Right atrium auricular region (tissue), 2 donors: ENCODE measurements at regions not wholly inside any gene's neighbourhood (a gene's known extent, or its start where the extent isn't known, plus 50 kb on each side); places are given as distances from the start of the nearest gene placed in this dataset.
A peak's percentile ranks its signal among the peaks of the same experiment; 100 is the strongest.

Experiments used
- DNase-seq: peaks from one replicate; pipeline ENCODE4 v3.0.0-alpha.2; 2019; ENCODE audit warnings: low spot score
- H3K27ac ChIP-seq, 2 donors: fragments of 200-600 bp; sonication (generic); 1 replicate in 1 of 2; 2 replicates in 1 of 2; pipeline ENCODE4 v1.5.1; 2016 to 2019
- H3K27me3 ChIP-seq, 2 donors: fragments of 200-600 bp; sonication (generic); one replicate each; pipeline versions ENCODE4 v1.5.1 to v1.6.0; 2017 to 2019
- H3K36me3 ChIP-seq: fragments of 200-600 bp; sonication (generic); one replicate; pipeline ENCODE4 v1.5.1; 2016
- H3K4me1 ChIP-seq, 2 donors: fragments of 200-600 bp; sonication (generic); one replicate each; pipeline versions ENCODE4 v1.5.1 to v1.6.0; 2017 to 2019
- H3K4me3 ChIP-seq, 2 donors: fragments of 200-600 bp; sonication (generic); 1 replicate in 1 of 2; 2 replicates in 1 of 2; pipeline ENCODE4 v1.5.1; 2017 to 2019; ENCODE audit warnings: mild to moderate bottlenecking in 1 of 2, moderate library complexity in 1 of 2
- H3K9me3 ChIP-seq, 2 donors: fragments of 200-600 bp; sonication (generic); one replicate each; pipeline ENCODE4 v1.5.1; 2019
- TF ChIP-seq, protein P1 (sequence below), 2 donors: fragments of 200-600 bp; sonication (generic); IDR thresholded peaks; one replicate each; pipeline ENCODE4 v1.5.1; 2019; ENCODE audit warnings: antibody characterized with exemption in 2 of 2

DNA sequence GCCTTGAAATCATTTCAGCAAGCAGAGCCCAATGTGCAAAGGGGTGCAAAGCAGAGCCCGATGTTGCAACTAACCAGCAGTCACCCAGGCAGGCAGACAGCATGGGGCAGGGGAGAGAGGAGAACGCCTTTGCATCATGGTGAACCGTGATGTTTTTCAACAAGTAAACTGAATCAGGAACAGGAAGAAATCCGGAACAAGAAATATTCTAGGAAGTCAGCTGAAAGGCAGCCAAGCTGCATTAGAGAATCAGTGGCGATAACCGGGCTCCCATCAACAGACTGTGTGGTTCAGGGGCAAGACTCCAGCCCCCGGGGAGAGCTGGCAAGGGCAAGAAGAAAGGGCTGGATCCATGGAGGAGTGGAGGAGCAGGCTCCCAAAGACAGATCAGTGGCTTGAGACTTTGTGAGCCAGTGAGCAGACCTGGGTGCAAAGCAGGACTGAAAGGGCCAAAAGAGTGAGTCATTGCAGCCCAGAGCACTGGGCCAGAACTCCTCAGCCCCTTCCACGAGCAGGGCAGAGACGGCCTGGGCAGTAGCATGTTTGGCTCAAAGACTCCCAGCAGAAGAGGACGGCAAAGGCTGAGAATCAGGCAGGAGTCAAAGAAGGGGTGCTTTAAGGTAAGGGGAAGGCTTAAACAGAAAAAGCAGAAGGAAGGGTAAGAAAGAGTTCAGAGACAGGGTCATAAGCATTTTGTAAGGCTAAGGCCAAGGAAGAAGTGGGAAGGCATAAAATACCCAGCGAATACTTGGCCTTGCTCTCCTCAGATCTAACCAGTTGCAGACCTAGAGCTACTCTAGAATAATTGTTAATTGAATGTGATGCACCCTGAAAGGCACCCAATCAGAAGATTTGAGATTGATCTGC is 155.0 kb downstream of the SETD4 start:
- Histone ChIP-seq H3K4me3 (no peak overlapping the region), H3K4me1 (peaks cover 0 to 10% of the 10 kb centered on the region in 2 donors), H3K27ac (peak overlapping the region; percentile 45 to 64), H3K36me3 (no peaks in the 10 kb centered on the region), H3K27me3 (no peaks in the 10 kb centered on the region), H3K9me3 (no peaks in the 10 kb centered on the region)
- DNase-seq, result peak; percentile 72
- TF ChIP-seq, protein P1, sequence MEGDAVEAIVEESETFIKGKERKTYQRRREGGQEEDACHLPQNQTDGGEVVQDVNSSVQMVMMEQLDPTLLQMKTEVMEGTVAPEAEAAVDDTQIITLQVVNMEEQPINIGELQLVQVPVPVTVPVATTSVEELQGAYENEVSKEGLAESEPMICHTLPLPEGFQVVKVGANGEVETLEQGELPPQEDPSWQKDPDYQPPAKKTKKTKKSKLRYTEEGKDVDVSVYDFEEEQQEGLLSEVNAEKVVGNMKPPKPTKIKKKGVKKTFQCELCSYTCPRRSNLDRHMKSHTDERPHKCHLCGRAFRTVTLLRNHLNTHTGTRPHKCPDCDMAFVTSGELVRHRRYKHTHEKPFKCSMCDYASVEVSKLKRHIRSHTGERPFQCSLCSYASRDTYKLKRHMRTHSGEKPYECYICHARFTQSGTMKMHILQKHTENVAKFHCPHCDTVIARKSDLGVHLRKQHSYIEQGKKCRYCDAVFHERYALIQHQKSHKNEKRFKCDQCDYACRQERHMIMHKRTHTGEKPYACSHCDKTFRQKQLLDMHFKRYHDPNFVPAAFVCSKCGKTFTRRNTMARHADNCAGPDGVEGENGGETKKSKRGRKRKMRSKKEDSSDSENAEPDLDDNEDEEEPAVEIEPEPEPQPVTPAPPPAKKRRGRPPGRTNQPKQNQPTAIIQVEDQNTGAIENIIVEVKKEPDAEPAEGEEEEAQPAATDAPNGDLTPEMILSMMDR (IDR thresholded peaks at IDR 0.05), result no peak

DNA sequence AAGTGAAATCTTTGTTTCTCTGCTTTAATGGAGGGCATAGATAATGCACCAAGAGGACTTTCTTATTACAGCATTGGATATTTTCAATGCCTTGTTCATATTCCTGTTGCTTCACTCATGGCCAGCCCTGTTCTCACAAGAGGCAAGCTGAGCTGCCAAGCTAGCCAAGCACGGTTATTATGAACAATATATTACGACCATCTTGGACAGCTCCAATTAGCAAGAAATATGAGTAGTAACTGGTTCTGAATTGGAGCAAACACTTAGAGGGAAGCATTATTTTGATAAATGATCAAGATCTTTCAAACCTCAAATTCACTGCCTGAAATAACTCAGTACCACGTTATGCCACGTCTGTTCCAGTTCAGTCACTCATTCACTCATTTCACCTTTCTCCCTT is 159.8 kb downstream of the SETD4 start:
- Histone ChIP-seq H3K36me3 (no peaks in the 10 kb centered on the region), H3K4me1 (peaks cover 0 to 10% of the 10 kb centered on the region in 2 donors), H3K9me3 (no peaks in the 10 kb centered on the region), H3K27ac (no peak overlapping the region), H3K27me3 (no peaks in the 10 kb centered on the region), H3K4me3 (no peak overlapping the region)
- no peak for DNase-seq
- TF ChIP-seq, protein P1 (IDR thresholded peaks at IDR 0.05), result no peak

DNA sequence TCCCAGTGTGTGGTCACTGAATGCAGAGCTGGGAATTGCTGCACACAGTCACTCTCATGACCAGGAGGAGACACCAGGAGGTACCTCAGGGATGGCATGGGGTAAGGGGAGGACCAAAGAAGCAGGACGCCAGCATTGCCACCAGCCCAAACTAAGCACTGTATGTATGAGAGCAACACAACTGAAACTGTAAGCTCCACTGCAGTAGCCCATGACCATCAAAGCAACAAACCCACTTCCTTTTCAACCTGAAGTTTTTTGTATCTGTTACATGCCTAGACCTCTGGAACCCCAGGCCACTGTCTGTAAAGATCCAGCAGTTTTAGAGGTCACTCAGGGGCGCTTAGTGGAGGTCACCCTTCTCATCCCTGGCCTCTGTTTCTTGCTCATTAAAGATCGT is 164.3 kb downstream of the SETD4 start:
- Histone ChIP-seq H3K27ac (no peak overlapping the region), H3K36me3 (no peaks in the 10 kb centered on the region), H3K27me3 (no peaks in the 10 kb centered on the region), H3K4me3 (no peak overlapping the region), H3K4me1 (no peaks in the 10 kb centered on the region), H3K9me3 (no peaks in the 10 kb centered on the region)
- DNase-seq, result no peak
- TF ChIP-seq, protein P1 (IDR thresholded peaks at IDR 0.05), result no peak

DNA sequence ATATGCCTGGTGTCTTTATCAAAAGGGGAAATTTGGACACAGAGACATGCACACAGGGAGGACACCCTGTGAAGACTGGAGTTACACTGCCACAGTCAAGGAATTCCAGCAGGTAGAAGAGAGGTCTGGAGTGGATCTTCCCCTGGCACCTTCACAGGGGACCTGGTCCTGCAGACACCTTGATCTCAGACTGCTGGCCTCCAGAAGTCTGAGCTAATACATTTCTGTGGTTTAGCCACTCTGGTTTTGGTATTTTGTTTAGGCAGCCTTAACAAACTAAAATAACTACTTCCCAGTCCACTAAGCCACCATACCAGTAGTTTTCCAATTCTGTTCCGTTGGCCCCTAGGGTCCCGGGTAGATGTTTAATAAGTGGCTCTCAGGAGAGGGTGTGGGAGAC is 164.7 kb downstream of the SETD4 start:
- Histone ChIP-seq H3K36me3 (no peaks in the 10 kb centered on the region), H3K27me3 (no peaks in the 10 kb centered on the region), H3K27ac (no peak overlapping the region), H3K4me1 (no peaks in the 10 kb centered on the region), H3K4me3 (no peak overlapping the region), H3K9me3 (no peaks in the 10 kb centered on the region)
- no peak for DNase-seq
- TF ChIP-seq, protein P1 (IDR thresholded peaks at IDR 0.05), result no peak

DNA sequence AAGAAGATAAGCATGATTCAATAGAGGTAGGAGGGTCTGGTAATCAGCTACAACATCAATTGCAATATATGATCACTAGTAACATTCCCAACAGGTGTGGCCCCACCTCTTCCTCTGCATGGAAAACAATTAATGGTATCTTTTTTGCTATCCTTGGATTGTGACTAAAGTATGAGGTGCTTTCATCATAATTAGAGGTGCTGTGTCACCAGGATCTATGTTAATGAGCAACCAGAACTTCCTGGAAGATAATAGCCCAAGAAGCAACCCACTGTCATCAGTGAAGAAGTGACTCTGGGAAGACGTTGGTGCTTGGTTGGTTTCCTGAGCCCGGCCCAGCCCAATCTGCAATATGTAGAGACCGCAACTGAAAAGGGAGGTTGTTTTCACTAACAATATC is 167.2 kb downstream of the SETD4 start:
- Histone ChIP-seq H3K36me3 (no peaks in the 10 kb centered on the region), H3K4me3 (no peak overlapping the region), H3K27me3 (no peaks in the 10 kb centered on the region), H3K27ac (no peak overlapping the region), H3K4me1 (no peaks in the 10 kb centered on the region), H3K9me3 (no peaks in the 10 kb centered on the region)
- TF ChIP-seq, protein P1 (IDR thresholded peaks at IDR 0.05), result no peak
- DNase-seq, result no peak

DNA sequence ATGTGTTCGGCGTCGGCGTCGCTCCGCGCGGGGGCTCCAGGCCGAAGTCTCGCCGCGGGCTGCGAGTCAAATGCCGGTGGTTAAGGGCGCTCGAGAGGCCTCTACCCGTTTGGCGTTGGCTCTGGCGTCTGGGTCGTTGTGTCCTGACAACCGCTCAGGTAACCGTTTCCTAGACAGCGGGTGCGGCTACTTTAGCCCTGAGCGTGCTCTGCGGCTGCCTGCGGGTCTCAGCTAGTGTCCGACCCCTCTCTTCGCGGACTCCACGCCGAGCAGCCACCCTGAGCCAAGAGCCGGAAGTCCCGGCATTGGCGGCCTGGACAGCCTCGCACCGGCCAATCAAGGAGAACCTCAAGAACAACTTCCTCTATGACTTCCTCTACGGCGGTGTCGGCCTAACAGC is 173.4 kb downstream of the SETD4 start:
- no peak overlapping the region for H3K4me3 ChIP-seq
- H3K27me3 ChIP-seq, result no peaks in the 10 kb centered on the region
- H3K36me3 ChIP-seq, result no peaks in the 10 kb centered on the region
- no peaks in the 10 kb centered on the region for H3K4me1 ChIP-seq
- TF ChIP-seq, protein P1 (IDR thresholded peaks at IDR 0.05), result no peak
- H3K9me3 ChIP-seq, result no peaks in the 10 kb centered on the region
- DNase-seq, result no peak
- no peak overlapping the region for H3K27ac ChIP-seq
